Left ventricle myocardium inferior (tissue), 1 donor: ENCODE measurements at regions not wholly inside any gene's neighbourhood (a gene's known extent, or its start where the extent isn't known, plus 50 kb on each side); places are given as distances from the start of the nearest gene placed in this dataset.

ENCODE experiments used
- DNase-seq: peaks from one replicate; pipeline ENCODE4 v3.0.0-alpha.2; 2020
- H3K27ac ChIP-seq: fragments of 200-600 bp; replicated peaks from 2 replicates; pipeline ENCODE4 v1.8.0; 2021
- H3K27me3 ChIP-seq: fragments of 200-600 bp; 2 replicates; pipeline ENCODE4 v1.8.0; 2021; ENCODE audit warnings: low read depth
- H3K36me3 ChIP-seq: fragments of 200-600 bp; 2 replicates; pipeline ENCODE4 v1.8.0; 2021
- H3K4me1 ChIP-seq: fragments of 200-600 bp; 2 replicates; pipeline ENCODE4 v1.8.0; 2021
- H3K4me3 ChIP-seq: fragments of 200-600 bp; 2 replicates; pipeline ENCODE4 v1.8.0; 2021; ENCODE audit warnings: mild to moderate bottlenecking, moderate library complexity
- H3K9me3 ChIP-seq: fragments of 200-600 bp; replicated peaks from 2 replicates; pipeline ENCODE4 v1.8.0; 2021
- intact Hi-C: fragments of 100-400 bp; cut with micrococcal nuclease; formaldehyde crosslinking; loops from one replicate; pipeline ENCODE4 v1.11.0; 2022
- TF ChIP-seq, protein P1 (sequence below): fragments of 200-600 bp; IDR thresholded peaks from 2 replicates; pipeline ENCODE4 v1.8.0; 2021; ENCODE audit warnings: antibody characterized with exemption, mild to moderate bottlenecking, borderline replicate concordance
- donor health status: DM: no; HTN: yes; CAD: no; lungs with severe emphysema.

DNA sequence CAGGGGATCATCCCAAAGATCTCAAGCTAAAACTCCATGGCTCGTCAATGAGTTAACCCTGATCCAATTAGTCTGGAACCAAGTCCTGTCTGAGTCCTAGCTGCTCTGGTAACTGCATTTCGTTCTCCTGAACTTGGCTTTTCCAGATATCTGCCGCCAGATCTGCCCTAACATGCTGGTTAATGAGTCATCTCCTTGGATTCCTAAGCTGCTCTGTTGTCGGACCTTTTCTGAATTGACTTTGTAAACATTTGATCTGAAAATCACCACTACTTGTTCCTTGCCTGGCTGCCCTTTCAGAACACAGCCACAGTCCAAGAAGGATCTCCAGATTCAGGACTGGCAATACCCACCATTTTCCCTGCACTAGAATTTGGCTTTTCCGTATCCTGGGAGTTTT is 473.0 kb downstream of the ZSWIM6 start:
- H3K27me3 ChIP-seq = peaks cover 8% of the 10 kb centered on the region
- H3K27ac ChIP-seq = no peak overlapping the region
- intact Hi-C loops = no loop called here
- no peaks in the 10 kb centered on the region for H3K9me3 ChIP-seq
- TF ChIP-seq, protein P1, sequence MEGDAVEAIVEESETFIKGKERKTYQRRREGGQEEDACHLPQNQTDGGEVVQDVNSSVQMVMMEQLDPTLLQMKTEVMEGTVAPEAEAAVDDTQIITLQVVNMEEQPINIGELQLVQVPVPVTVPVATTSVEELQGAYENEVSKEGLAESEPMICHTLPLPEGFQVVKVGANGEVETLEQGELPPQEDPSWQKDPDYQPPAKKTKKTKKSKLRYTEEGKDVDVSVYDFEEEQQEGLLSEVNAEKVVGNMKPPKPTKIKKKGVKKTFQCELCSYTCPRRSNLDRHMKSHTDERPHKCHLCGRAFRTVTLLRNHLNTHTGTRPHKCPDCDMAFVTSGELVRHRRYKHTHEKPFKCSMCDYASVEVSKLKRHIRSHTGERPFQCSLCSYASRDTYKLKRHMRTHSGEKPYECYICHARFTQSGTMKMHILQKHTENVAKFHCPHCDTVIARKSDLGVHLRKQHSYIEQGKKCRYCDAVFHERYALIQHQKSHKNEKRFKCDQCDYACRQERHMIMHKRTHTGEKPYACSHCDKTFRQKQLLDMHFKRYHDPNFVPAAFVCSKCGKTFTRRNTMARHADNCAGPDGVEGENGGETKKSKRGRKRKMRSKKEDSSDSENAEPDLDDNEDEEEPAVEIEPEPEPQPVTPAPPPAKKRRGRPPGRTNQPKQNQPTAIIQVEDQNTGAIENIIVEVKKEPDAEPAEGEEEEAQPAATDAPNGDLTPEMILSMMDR = no peak
- no peak for DNase-seq
- H3K36me3 ChIP-seq = no peaks in the 10 kb centered on the region
- H3K4me1 ChIP-seq = no peaks in the 10 kb centered on the region
- no peak overlapping the region for H3K4me3 ChIP-seq

DNA sequence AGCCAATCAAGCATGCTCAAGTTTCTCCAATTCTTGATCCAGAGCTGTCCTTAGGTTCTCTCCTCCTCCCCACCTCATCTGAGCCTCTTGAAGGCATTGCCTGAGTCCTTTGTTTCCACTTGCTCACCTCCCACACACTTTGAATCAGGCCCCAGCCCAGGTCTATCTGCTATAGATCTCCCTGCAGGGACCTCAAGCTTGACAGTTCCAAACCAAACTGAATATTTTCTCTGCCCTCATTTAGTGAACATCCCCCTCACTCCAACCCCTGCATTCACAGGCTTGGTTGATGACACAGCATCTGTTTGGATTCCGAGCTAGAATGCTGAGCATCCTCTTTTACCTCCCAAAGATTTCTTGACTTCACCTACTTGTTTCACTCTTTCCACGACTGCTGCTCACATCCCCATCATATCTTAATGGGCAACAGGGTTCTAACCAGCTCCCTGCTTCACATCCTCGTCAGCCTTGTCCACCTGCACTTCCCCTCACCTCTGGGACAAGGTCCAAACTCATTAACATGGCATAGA is 474.5 kb downstream of the ZSWIM6 start:
- H3K36me3 ChIP-seq = no peaks in the 10 kb centered on the region
- no peak for DNase-seq
- no peak overlapping the region for H3K4me3 ChIP-seq
- H3K4me1 ChIP-seq = no peaks in the 10 kb centered on the region
- H3K9me3 ChIP-seq = no peaks in the 10 kb centered on the region
- H3K27me3 ChIP-seq = peaks cover 14% of the 10 kb centered on the region
- intact Hi-C loops = no loop called here
- no peak overlapping the region for H3K27ac ChIP-seq
- TF ChIP-seq, protein P1 = no peak

DNA sequence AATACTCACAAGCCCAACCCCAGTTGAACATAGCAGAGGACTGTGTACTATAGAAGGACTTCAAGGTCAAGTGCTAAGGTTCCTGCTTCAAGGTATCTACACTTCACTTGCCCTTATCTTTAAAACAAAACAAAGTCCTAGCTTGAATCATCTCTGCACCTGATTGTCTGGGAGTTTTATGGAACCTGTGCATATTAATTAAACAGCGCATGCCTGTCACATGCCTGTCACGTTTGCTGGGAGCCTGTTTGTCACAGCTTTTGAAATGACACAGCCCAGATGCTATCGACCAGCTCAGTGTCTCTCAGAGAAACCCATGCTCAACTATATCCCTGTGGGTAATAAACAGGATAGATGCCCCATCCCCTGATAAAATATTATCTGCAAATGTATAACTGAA is 476.0 kb downstream of the ZSWIM6 start:
- no peaks in the 10 kb centered on the region for H3K36me3 ChIP-seq
- TF ChIP-seq, protein P1 = no peak
- DNase-seq = no peak
- H3K4me1 ChIP-seq = no peaks in the 10 kb centered on the region
- H3K27ac ChIP-seq = no peak overlapping the region
- no peaks in the 10 kb centered on the region for H3K9me3 ChIP-seq
- H3K27me3 ChIP-seq = peaks cover 30% of the 10 kb centered on the region
- intact Hi-C loops = no loop called here
- no peak overlapping the region for H3K4me3 ChIP-seq

DNA sequence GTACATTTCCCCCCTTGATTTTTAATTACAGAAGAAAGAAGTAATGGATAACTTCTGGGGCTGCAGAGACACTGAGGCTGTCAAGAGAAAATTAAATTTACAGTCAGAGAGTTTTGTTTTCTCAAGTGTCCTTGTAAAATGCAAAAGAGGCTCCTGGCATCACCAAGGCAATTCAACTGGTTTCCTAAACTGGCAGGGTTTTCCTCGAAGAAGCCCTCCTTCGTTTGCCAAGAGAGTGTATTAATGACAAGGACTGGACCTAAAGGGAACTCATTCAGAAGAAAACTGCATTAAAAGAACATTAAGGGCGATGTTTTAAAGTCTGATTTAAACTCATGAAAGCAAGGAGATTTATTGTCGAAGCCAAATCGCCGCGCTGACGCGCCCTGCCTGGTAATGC is 476.9 kb downstream of the ZSWIM6 start:
- H3K9me3 ChIP-seq = no peaks in the 10 kb centered on the region
- intact Hi-C loops = no loop called here
- no peak overlapping the region for H3K4me3 ChIP-seq
- H3K27me3 ChIP-seq = peaks cover 38% of the 10 kb centered on the region
- H3K27ac ChIP-seq = no peak overlapping the region
- no peak for DNase-seq
- no peaks in the 10 kb centered on the region for H3K4me1 ChIP-seq
- H3K36me3 ChIP-seq = no peaks in the 10 kb centered on the region
- TF ChIP-seq, protein P1 = no peak

DNA sequence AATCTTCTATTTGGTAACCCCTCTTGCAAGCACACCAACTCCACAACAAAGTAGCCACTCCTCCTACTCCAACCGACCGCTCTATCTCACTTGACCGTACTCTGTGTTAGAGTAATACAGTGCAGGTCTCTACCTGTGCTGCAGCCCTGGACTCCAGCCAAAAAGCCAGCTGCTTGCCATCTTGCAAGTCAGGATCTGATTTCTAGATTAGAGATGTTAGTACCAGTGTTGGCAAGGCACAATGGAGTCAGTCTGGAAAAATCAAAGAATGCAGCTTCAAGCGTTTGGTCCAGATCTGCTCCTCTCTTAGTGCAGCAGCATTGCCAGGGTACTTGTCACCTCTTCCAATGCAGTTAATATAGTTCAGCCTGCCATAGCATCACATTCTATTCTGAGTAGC is 477.6 kb downstream of the ZSWIM6 start:
- TF ChIP-seq, protein P1 = no peak
- DNase-seq = no peak
- Histone ChIP-seq H3K27me3 (peaks cover 45% of the 10 kb centered on the region), H3K9me3 (no peaks in the 10 kb centered on the region), H3K4me1 (no peaks in the 10 kb centered on the region), H3K4me3 (no peak overlapping the region), H3K36me3 (no peaks in the 10 kb centered on the region), H3K27ac (no peak overlapping the region)
- intact Hi-C loops = no loop called here
